ENCODE measurements at regions not wholly inside any gene's neighbourhood (a gene's known extent, or its start where the extent isn't known, plus 50 kb on each side); places are given as distances from the start of the nearest gene placed in this dataset.

- H3K4me3 ChIP-seq (ENCODE audit: low read depth, low read length): no peak overlapping the region
- in situ Hi-C loops (cut with HindIII; ENCODE audit: low sequenced_read_pairs): no loop called here
- DNase-seq (ENCODE audit: low read depth, low spot score): no peak
- no peak for TF ChIP-seq CTCF (IDR thresholded peaks at IDR 0.05; ENCODE audit: low read depth, low read length)
Observed at GRCh38 chr14:76666746-76667145, 94.5 kb upstream of the VASH1 start.

DNA sequence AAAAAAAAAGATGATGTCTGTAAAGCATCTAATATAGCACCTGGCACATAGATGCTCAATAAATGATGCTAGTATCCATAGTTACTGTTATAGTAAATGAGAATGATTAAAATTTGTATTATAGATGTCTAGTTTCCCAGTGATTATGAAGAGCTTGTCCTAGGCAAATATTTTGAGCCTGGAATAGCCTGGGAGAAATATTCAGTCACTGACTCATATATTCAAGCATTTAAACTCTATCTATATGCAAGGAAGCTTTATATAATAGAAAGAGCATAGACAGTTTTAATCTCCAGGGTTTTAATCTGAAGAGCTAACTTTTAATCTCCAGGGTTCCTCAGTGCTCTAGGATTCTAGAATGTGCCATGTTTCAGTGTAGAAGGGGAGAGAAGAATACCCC lies 91.5 kb upstream of the VASH1 start:
- in situ Hi-C loops (cut with HindIII; ENCODE audit: low sequenced_read_pairs): no loop called here
- no peak for DNase-seq (ENCODE audit: low read depth, low spot score)
- no peak for TF ChIP-seq CTCF (IDR thresholded peaks at IDR 0.05; ENCODE audit: low read depth, low read length)
- no peak overlapping the region for H3K4me3 ChIP-seq (ENCODE audit: low read depth, low read length)

- no peak for DNase-seq (ENCODE audit: low read depth, low spot score)
- in situ Hi-C loops (cut with HindIII; ENCODE audit: low sequenced_read_pairs): no loop called here
- no peak for TF ChIP-seq CTCF (IDR thresholded peaks at IDR 0.05; ENCODE audit: low read depth, low read length)
- H3K4me3 ChIP-seq (ENCODE audit: low read depth, low read length): no peak overlapping the region
Observed at GRCh38 chr14:76672123-76672522, 89.1 kb upstream of the VASH1 start.

GRCh38 chr14:76673261-76673660 lies 88.0 kb upstream of the VASH1 start:
- no peak for TF ChIP-seq CTCF (IDR thresholded peaks at IDR 0.05; ENCODE audit: low read depth, low read length)
- H3K4me3 ChIP-seq (ENCODE audit: low read depth, low read length): no peak overlapping the region
- in situ Hi-C loops (cut with HindIII; ENCODE audit: low sequenced_read_pairs): no loop called here
- no peak for DNase-seq (ENCODE audit: low read depth, low spot score)

- no peak for TF ChIP-seq CTCF (IDR thresholded peaks at IDR 0.05; ENCODE audit: low read depth, low read length)
- in situ Hi-C loops (cut with HindIII; ENCODE audit: low sequenced_read_pairs): no loop called here
- H3K4me3 ChIP-seq (ENCODE audit: low read depth, low read length): no peak overlapping the region
- DNase-seq (ENCODE audit: low read depth, low spot score): no peak
Observed at GRCh38 chr14:76675046-76675445, 86.2 kb upstream of the VASH1 start.

DNA sequence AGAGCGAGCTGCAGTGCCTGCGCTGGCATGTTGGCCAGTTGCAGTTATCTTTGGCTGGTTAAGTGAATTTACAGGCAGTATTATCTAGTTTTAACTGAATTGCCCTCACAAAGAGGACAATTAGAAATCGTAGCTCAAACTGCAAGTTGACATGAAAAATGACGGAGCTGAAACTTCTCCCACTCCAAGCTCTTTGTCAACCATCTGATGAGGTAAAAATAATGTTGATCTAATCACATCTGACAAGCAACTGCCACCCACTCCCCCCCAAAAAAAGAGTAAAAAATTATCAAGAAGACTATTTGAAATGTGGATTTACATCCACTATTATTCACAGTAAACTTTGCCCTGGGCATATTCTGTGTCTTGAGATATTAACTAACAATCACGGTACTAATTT lies 84.7 kb upstream of the VASH1 start:
- no peak for TF ChIP-seq CTCF (IDR thresholded peaks at IDR 0.05; ENCODE audit: low read depth, low read length)
- no peak for DNase-seq (ENCODE audit: low read depth, low spot score)
- in situ Hi-C loops (cut with HindIII; ENCODE audit: low sequenced_read_pairs): no loop called here

DNA sequence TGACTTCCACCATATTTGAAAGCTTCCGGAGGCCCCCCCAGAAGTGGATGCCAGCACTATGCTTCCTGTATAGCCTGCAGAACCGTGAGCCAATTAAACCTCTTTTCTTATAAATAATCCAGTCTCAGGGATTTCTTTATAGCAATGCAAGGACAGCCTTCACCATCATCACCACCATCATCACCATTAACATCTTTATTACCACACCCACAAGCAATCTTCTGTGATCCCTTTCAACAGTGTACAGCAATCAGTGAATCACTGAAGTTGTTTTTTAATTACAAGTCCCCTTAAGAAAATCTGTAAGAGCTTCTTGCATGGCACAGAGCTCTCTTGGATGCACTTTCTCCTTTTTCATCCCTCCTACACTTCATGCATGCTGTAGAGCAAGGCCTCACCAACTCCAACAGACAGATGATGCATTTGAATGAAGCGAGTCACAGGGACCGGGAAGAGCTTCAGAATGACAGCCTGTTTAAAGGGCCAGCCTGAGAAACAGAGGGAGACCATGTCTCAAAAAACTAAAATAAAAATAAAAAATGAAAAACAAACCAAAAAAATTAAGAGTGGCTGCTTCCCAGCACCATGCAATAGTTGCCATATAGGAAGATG lies 83.6 kb upstream of the VASH1 start:
- no peak overlapping the region for H3K4me3 ChIP-seq (ENCODE audit: low read depth, low read length)
- in situ Hi-C loops (cut with HindIII; ENCODE audit: low sequenced_read_pairs): no loop called here
- no peak for TF ChIP-seq CTCF (IDR thresholded peaks at IDR 0.05; ENCODE audit: low read depth, low read length)
- DNase-seq (ENCODE audit: low read depth, low spot score): no peak

More for the DNA sequence above, 84.7 kb upstream of the VASH1 start:
- H3K4me3 ChIP-seq (ENCODE audit: low read depth, low read length): no peak overlapping the region
